Sigmoid colon (tissue), 6 donors: ENCODE measurements at regions not wholly inside any gene's neighbourhood (a gene's known extent, or its start where the extent isn't known, plus 50 kb on each side); places are given as distances from the start of the nearest gene placed in this dataset.

Experiments used
- DNase-seq: peaks from one replicate; pipeline ENCODE4 v3.0.0-alpha.2; 2019
- H3K27ac ChIP-seq, 4 donors: fragments of 200-600 bp; sonication (generic); one replicate each; pipeline ENCODE4 v1.5.1; 2016 to 2019; ENCODE audit warnings: mild to moderate bottlenecking in 1 of 4
- H3K27me3 ChIP-seq, 3 donors: fragments of 200-600 bp; sonication (generic); one replicate each; pipeline ENCODE4 v1.5.1; 2019; ENCODE audit warnings: mild to moderate bottlenecking in 1 of 3
- H3K36me3 ChIP-seq, 4 donors: fragments of 200-600 bp; sonication (generic); one replicate each; pipeline ENCODE4 v1.5.1; 2016 to 2019
- H3K4me1 ChIP-seq, 4 donors: fragments of 200-600 bp; sonication (generic); one replicate each; pipeline ENCODE4 v1.5.1; 2017 to 2019
- H3K4me3 ChIP-seq, 4 donors: fragments of 200-600 bp; sonication (generic); one replicate each; pipeline ENCODE4 v1.5.1; 2017 to 2019; ENCODE audit warnings: mild to moderate bottlenecking in 2 of 4, moderate library complexity in 1 of 4
- H3K9me3 ChIP-seq, 4 donors: fragments of 200-600 bp in 3 of 4; sonication (generic) in 3 of 4; one replicate each; pipeline versions ENCODE4 v1.5.1 to v1.6.1; 2013 to 2019
- EP300 ChIP-seq, 4 donors: sonication (generic); formaldehyde crosslinking; IDR thresholded peaks; one replicate each; pipeline ENCODE4 v1.6.1; 2017; ENCODE audit warnings: antibody characterized with exemption in 4 of 4
- POLR2A ChIP-seq, 2 donors: fragments of 450-650 bp; IDR thresholded peaks; one replicate each; pipeline ENCODE4 v1.6.1; 2016; ENCODE audit warnings: antibody characterized with exemption in 2 of 2, mild to moderate bottlenecking in 2 of 2, moderate library complexity in 2 of 2
- POLR2AphosphoS5 ChIP-seq, 4 donors: sonication (generic); formaldehyde crosslinking; IDR thresholded peaks; one replicate each; pipeline ENCODE4 v1.6.1; 2017; ENCODE audit warnings: antibody characterized with exemption in 4 of 4
- WGBS, 2 donors: extraction: QIAGEN DNeasy Blood & Tissue Kit; methylation state at CpG; one replicate each; pipeline ENCODE4 v1.1.7; 2013; 5-methylcytosine and 5-hydroxymethylcytosine counted together
- intact Hi-C: fragments of 100-400 bp; cut with DNase I; formaldehyde crosslinking; loops from one replicate; pipeline ENCODE4 v1.15.1; 2023
- TF ChIP-seq, protein P1 (sequence below), 4 experiments: fragments of 450-650 bp in 3 of 4; fragments of 200-600 bp in 1 of 4; IDR thresholded peaks; one replicate each; pipeline ENCODE4 v1.5.1; 2016 to 2019; ENCODE audit warnings: antibody characterized with exemption in 4 of 4, mild to moderate bottlenecking in 3 of 4, moderate library complexity in 2 of 4
- donor health status: healthy with polysubstance abuse.
- donor health status: healthy.

- Histone ChIP-seq H3K27me3 (no peaks in the 10 kb centered on the region), H3K36me3 (no peaks in the 10 kb centered on the region), H3K4me3 (no peak overlapping the region), H3K4me1 (no peaks in the 10 kb centered on the region), H3K9me3 (no peaks in the 10 kb centered on the region), H3K27ac (no peak overlapping the region)
- TF ChIP-seq POLR2A (IDR thresholded peaks at IDR 0.05) (no peak), POLR2AphosphoS5 (IDR thresholded peaks at IDR 0.05) (no peak), EP300 (IDR thresholded peaks at IDR 0.05) (no peak)
- TF ChIP-seq, protein P1, sequence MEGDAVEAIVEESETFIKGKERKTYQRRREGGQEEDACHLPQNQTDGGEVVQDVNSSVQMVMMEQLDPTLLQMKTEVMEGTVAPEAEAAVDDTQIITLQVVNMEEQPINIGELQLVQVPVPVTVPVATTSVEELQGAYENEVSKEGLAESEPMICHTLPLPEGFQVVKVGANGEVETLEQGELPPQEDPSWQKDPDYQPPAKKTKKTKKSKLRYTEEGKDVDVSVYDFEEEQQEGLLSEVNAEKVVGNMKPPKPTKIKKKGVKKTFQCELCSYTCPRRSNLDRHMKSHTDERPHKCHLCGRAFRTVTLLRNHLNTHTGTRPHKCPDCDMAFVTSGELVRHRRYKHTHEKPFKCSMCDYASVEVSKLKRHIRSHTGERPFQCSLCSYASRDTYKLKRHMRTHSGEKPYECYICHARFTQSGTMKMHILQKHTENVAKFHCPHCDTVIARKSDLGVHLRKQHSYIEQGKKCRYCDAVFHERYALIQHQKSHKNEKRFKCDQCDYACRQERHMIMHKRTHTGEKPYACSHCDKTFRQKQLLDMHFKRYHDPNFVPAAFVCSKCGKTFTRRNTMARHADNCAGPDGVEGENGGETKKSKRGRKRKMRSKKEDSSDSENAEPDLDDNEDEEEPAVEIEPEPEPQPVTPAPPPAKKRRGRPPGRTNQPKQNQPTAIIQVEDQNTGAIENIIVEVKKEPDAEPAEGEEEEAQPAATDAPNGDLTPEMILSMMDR (IDR thresholded peaks at IDR 0.05): no peak
- DNase-seq: no peak
- WGBS, 2 donors: 41 to 76% methylated on average over 10 of the region's 10 CpGs
- intact Hi-C loops: no loop called here
These were observed 401.7 kb downstream of the TSN start for GRCh38 chr2:122157158-122157557.

GRCh38 chr2:122163617-122164016, 408.2 kb downstream of the TSN start:
- no peak for DNase-seq
- intact Hi-C loops: no loop called here
- Histone ChIP-seq H3K36me3 (no peaks in the 10 kb centered on the region), H3K4me1 (no peaks in the 10 kb centered on the region), H3K4me3 (no peak overlapping the region), H3K9me3 (no peaks in the 10 kb centered on the region), H3K27ac (no peak overlapping the region), H3K27me3 (no peaks in the 10 kb centered on the region)
- WGBS, 2 donors: 45 to 70% methylated on average over 1 of the region's 1 CpG
- TF ChIP-seq POLR2A (IDR thresholded peaks at IDR 0.05): no peak

GRCh38 chr2:122164964-122165363, 409.5 kb downstream of the TSN start:
- H3K27me3 ChIP-seq: no peaks in the 10 kb centered on the region
- no peak overlapping the region for H3K4me3 ChIP-seq
- no peaks in the 10 kb centered on the region for H3K4me1 ChIP-seq
- no peak for DNase-seq
- TF ChIP-seq, protein P1 (IDR thresholded peaks at IDR 0.05): no peak
- TF ChIP-seq POLR2AphosphoS5 (IDR thresholded peaks at IDR 0.05) (no peak), EP300 (IDR thresholded peaks at IDR 0.05) (no peak), POLR2A (IDR thresholded peaks at IDR 0.05) (no peak)
- WGBS, 2 donors: 92 to 93% methylated on average over 8 of the region's 8 CpGs
- intact Hi-C loops: no loop called here
- no peak overlapping the region for H3K27ac ChIP-seq
- no peaks in the 10 kb centered on the region for H3K36me3 ChIP-seq
- H3K9me3 ChIP-seq: no peaks in the 10 kb centered on the region

GRCh38 chr2:122166820-122167219, 411.4 kb downstream of the TSN start:
- H3K9me3 ChIP-seq: no peaks in the 10 kb centered on the region
- intact Hi-C loops: no loop called here
- no peak for DNase-seq
- no peaks in the 10 kb centered on the region for H3K36me3 ChIP-seq
- H3K4me3 ChIP-seq: no peak overlapping the region
- no peak overlapping the region for H3K27ac ChIP-seq
- H3K4me1 ChIP-seq: no peaks in the 10 kb centered on the region
- TF ChIP-seq, protein P1 (IDR thresholded peaks at IDR 0.05): no peak
- TF ChIP-seq POLR2AphosphoS5 (IDR thresholded peaks at IDR 0.05) (no peak), POLR2A (IDR thresholded peaks at IDR 0.05) (no peak), EP300 (IDR thresholded peaks at IDR 0.05) (no peak)
- 76 to 86% methylated on average over 5 of the region's 5 CpGs for WGBS, 2 donors
- H3K27me3 ChIP-seq: no peaks in the 10 kb centered on the region

DNA sequence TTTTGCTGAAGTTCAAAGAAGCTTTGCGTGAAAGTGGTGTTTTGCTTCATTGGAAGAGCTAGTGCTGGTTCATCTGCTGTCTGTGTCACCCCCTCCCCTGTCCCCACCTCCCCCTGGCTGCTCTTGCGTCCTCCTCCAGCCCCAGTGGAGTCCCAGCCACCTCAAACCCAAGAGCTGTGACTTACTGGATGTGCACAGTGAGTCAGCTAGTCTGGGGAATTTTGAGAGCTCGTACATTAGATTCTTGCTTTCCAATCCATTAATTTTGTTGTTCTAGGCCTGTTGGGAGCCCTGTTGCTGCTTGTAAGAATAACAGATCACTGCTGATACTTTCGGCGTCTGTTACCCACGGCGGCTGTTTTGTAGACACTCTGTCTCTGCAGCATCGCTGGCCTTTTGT, 412.1 kb downstream of the TSN start:
- no peak overlapping the region for H3K4me3 ChIP-seq
- intact Hi-C loops: no loop called here
- H3K27ac ChIP-seq: no peak overlapping the region

More for the DNA sequence above, 412.1 kb downstream of the TSN start:
- WGBS, 2 donors: 77 to 83% methylated on average over 8 of the region's 8 CpGs
- Histone ChIP-seq H3K27me3 (no peaks in the 10 kb centered on the region), H3K4me1 (no peaks in the 10 kb centered on the region), H3K36me3 (no peaks in the 10 kb centered on the region), H3K9me3 (no peaks in the 10 kb centered on the region)
- no peak for DNase-seq
- TF ChIP-seq POLR2A (IDR thresholded peaks at IDR 0.05): no peak
- TF ChIP-seq, protein P1 (IDR thresholded peaks at IDR 0.05): no peak
- no peak for TF ChIP-seq EP300 (IDR thresholded peaks at IDR 0.05)
- TF ChIP-seq POLR2AphosphoS5 (IDR thresholded peaks at IDR 0.05): no peak
